DND-41 (cell line): ENCODE measurements at regions not wholly inside any gene's neighbourhood (a gene's known extent, or its start where the extent isn't known, plus 50 kb on each side); places are given as distances from the start of the nearest gene placed in this dataset.

ENCODE experiments used
- EZH2 ChIP-seq: IDR thresholded peaks from 3 replicates; pipeline ENCODE4 v1.6.1; 2012; ENCODE audit warnings: borderline replicate concordance, low read depth, mild to moderate bottlenecking, moderate library complexity, low read length, inconsistent platforms; ENCODE audit not compliant: severe bottlenecking
- TF ChIP-seq, protein P1 (sequence below): IDR thresholded peaks from 2 replicates; pipeline ENCODE4 v1.5.1; 2012; ENCODE audit warnings: borderline replicate concordance, low read length, moderate library complexity, mild to moderate bottlenecking; ENCODE audit not compliant: poor library complexity, severe bottlenecking; ENCODE audit errors: extremely low read depth

DNA sequence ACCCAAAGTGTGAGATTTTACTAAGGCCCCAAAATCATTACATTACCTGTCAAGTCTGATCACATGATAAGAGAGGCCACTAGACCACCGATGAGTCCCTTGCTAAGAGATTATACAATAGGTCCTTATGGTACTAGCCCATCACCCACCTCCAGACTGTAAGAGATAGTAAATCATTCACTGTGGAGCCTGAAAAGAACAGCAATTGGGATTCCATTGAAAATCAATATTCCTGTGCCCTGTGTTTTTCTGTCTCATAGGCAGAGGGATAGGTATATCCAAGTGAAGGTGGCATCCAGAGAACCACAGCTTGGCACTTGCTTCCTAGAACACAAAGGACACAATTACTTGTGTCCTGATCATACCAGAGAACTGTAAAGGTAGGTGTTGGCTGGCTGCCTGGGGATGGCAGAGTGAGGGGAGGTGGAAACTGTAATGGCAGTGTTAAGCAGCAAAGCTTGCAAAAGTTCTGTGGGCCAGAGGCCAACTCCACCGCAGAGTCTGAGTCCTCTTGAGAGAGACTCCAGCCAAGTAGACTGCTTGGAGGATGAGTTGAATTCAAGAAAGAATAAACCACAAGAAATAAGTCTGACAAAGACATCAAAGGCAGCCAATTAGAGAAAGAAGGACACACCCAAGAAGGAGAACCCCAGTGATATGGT, 102.0 kb upstream of the PIEZO2 start:
- TF ChIP-seq, protein P1, sequence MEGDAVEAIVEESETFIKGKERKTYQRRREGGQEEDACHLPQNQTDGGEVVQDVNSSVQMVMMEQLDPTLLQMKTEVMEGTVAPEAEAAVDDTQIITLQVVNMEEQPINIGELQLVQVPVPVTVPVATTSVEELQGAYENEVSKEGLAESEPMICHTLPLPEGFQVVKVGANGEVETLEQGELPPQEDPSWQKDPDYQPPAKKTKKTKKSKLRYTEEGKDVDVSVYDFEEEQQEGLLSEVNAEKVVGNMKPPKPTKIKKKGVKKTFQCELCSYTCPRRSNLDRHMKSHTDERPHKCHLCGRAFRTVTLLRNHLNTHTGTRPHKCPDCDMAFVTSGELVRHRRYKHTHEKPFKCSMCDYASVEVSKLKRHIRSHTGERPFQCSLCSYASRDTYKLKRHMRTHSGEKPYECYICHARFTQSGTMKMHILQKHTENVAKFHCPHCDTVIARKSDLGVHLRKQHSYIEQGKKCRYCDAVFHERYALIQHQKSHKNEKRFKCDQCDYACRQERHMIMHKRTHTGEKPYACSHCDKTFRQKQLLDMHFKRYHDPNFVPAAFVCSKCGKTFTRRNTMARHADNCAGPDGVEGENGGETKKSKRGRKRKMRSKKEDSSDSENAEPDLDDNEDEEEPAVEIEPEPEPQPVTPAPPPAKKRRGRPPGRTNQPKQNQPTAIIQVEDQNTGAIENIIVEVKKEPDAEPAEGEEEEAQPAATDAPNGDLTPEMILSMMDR, result no peak
- TF ChIP-seq EZH2, result no peak
